ENCODE measurements at regions not wholly inside any gene's neighbourhood (a gene's known extent, or its start where the extent isn't known, plus 50 kb on each side); places are given as distances from the start of the nearest gene placed in this dataset.

GRCh38 chr1:193555662-193556441, 369.4 kb upstream of the B3GALT2 start:
- DNase-seq, result no peak

- DNase-seq, result no peak
Measured at GRCh38 chr1:193553564-193553963, 367.2 kb upstream of the B3GALT2 start.

GRCh38 chr1:193552274-193552673, 365.9 kb upstream of the B3GALT2 start:
- no peak for DNase-seq

GRCh38 chr1:193549081-193549480, 362.7 kb upstream of the B3GALT2 start:
- DNase-seq, result no peak

GRCh38 chr1:193545171-193545570, 358.8 kb upstream of the B3GALT2 start:
- DNase-seq, result no peak

- no peak for DNase-seq
Measured at GRCh38 chr1:193543259-193543658, 356.8 kb upstream of the B3GALT2 start.

- no peak for DNase-seq
Measured at GRCh38 chr1:193542690-193543089, 356.3 kb upstream of the B3GALT2 start.

- DNase-seq, result no peak
Measured at GRCh38 chr1:193540511-193540910, 354.1 kb upstream of the B3GALT2 start.

GRCh38 chr1:193539731-193540459, 353.5 kb upstream of the B3GALT2 start:
- DNase-seq, result peak; percentile 15

- peak; percentile 38 for DNase-seq
Measured at GRCh38 chr1:193538680-193539079, 352.3 kb upstream of the B3GALT2 start.

- no peak for DNase-seq
Measured at GRCh38 chr1:193538003-193538354, 351.6 kb upstream of the B3GALT2 start.

GRCh38 chr1:193537266-193538002, 351.0 kb upstream of the B3GALT2 start:
- DNase-seq, result peak; percentile 55

GRCh38 chr1:193533853-193534252, 347.4 kb upstream of the B3GALT2 start:
- DNase-seq, result no peak

GRCh38 chr1:193525917-193526710, 339.7 kb upstream of the B3GALT2 start:
- no peak for DNase-seq

GRCh38 chr1:193525411-193525810, 339.0 kb upstream of the B3GALT2 start:
- no peak for DNase-seq

GRCh38 chr1:193524616-193525015, 338.2 kb upstream of the B3GALT2 start:
- no peak for DNase-seq

- DNase-seq, result no peak
Measured at GRCh38 chr1:193524021-193524420, 337.6 kb upstream of the B3GALT2 start.

GRCh38 chr1:193520472-193520871, 334.1 kb upstream of the B3GALT2 start:
- DNase-seq, result no peak

- DNase-seq, result no peak
Measured at GRCh38 chr1:193519922-193520321, 333.5 kb upstream of the B3GALT2 start.

- DNase-seq, result no peak
Measured at GRCh38 chr1:193516755-193517388, 330.5 kb upstream of the B3GALT2 start.

GRCh38 chr1:193514397-193514796, 328.0 kb upstream of the B3GALT2 start:
- no peak for DNase-seq

- no peak for DNase-seq
Measured at GRCh38 chr1:193513032-193513431, 326.6 kb upstream of the B3GALT2 start.
